Muscle of leg (tissue), 3 donors: ENCODE measurements at regions not wholly inside any gene's neighbourhood (a gene's known extent, or its start where the extent isn't known, plus 50 kb on each side); places are given as distances from the start of the nearest gene placed in this dataset.
"Not testable (repeated sequence)": the region's sequence is repeated elsewhere in the genome, so short reads cannot be mapped to it uniquely, and the experiment has no call there.

Experiments used
- DNase-seq: peaks from one replicate; pipeline ENCODE4 v3.0.0; 2013
- H3K27ac ChIP-seq: one replicate; pipeline ENCODE4 v1.5.1; 2013; ENCODE audit warnings: mild to moderate bottlenecking, low read length, control low read depth
- H3K27me3 ChIP-seq: one replicate; pipeline ENCODE4 v1.6.1; 2013; ENCODE audit warnings: low read length; ENCODE audit not compliant: control insufficient read depth, insufficient read depth
- H3K36me3 ChIP-seq: one replicate; pipeline ENCODE4 v1.6.1; 2013; ENCODE audit warnings: low read length; ENCODE audit not compliant: control insufficient read depth, insufficient read depth
- H3K4me1 ChIP-seq: one replicate; pipeline ENCODE4 v1.6.1; 2013; ENCODE audit warnings: low read length; ENCODE audit not compliant: control insufficient read depth, insufficient read depth
- H3K4me3 ChIP-seq: one replicate; pipeline ENCODE4 v1.5.1; 2013; ENCODE audit warnings: low read length, control low read depth
- H3K9me3 ChIP-seq: replicated peaks from 2 replicates; pipeline ENCODE4 v1.6.1; 2013; ENCODE audit warnings: low read depth, low read length; ENCODE audit not compliant: control insufficient read depth
- WGBS: methylation state at CpG from one replicate; pipeline ENCODE4 v1.1.5; 2013; ENCODE audit warnings: missing lambda C conversion rate; ENCODE audit not compliant: insufficient coverage; 5-methylcytosine and 5-hydroxymethylcytosine counted together

GRCh38 chr10:45076891-45077290 lies 76.2 kb downstream of the ZNF22 start:
- Histone ChIP-seq H3K4me1 (no peaks in the 10 kb centered on the region), H3K27ac (no peak overlapping the region), H3K4me3 (no peak overlapping the region), H3K36me3 (no peaks in the 10 kb centered on the region), H3K9me3 (peaks cover 4% of the 10 kb centered on the region), H3K27me3 (no peaks in the 10 kb centered on the region)
- WGBS, result no CpG with 5 or more reads among the region's 6 CpGs
- DNase-seq, result no peak

GRCh38 chr10:45080331-45080730 lies 79.6 kb downstream of the ZNF22 start:
- no peaks in the 10 kb centered on the region for H3K4me1 ChIP-seq
- H3K9me3 ChIP-seq, result peaks cover 3% of the 10 kb centered on the region
- no peak overlapping the region for H3K27ac ChIP-seq
- DNase-seq, result peak; percentile 72
- H3K27me3 ChIP-seq, result no peaks in the 10 kb centered on the region
- no peak overlapping the region for H3K4me3 ChIP-seq
- H3K36me3 ChIP-seq, result no peaks in the 10 kb centered on the region
- no CpG with 5 or more reads among the region's 3 CpGs for WGBS

GRCh38 chr10:45082176-45082575 lies 81.5 kb downstream of the ZNF22 start:
- no peak for DNase-seq
- H3K4me1 ChIP-seq, result no peaks in the 10 kb centered on the region
- H3K4me3 ChIP-seq, result no peak overlapping the region
- H3K9me3 ChIP-seq, result peaks cover 7% of the 10 kb centered on the region
- no CpG with 5 or more reads among the region's 1 CpG for WGBS
- no peaks in the 10 kb centered on the region for H3K36me3 ChIP-seq
- no peak overlapping the region for H3K27ac ChIP-seq
- no peaks in the 10 kb centered on the region for H3K27me3 ChIP-seq

GRCh38 chr10:45091968-45092367 lies 91.2 kb downstream of the ZNF22 start:
- peak; percentile 81 for DNase-seq
- WGBS, result 67% methylated on average over 5 of the region's 5 CpGs
- H3K4me1 ChIP-seq, result peaks cover 32% of the 10 kb centered on the region
- H3K36me3 ChIP-seq, result no peaks in the 10 kb centered on the region
- H3K9me3 ChIP-seq, result no peaks in the 10 kb centered on the region
- no peaks in the 10 kb centered on the region for H3K27me3 ChIP-seq
- H3K27ac ChIP-seq, result peak overlapping the region; percentile 44
- H3K4me3 ChIP-seq, result no peak overlapping the region

- H3K27ac ChIP-seq, result no peak overlapping the region
- H3K9me3 ChIP-seq, result no peaks in the 10 kb centered on the region
- 76% methylated on average over 3 of the region's 6 CpGs for WGBS
- DNase-seq, result no peak
- no peak overlapping the region for H3K4me3 ChIP-seq
- H3K4me1 ChIP-seq, result peaks cover 32% of the 10 kb centered on the region
- no peaks in the 10 kb centered on the region for H3K36me3 ChIP-seq
- no peaks in the 10 kb centered on the region for H3K27me3 ChIP-seq
These were observed 93.2 kb downstream of the ZNF22 start for GRCh38 chr10:45093945-45094344.

- H3K27ac ChIP-seq, result no peak overlapping the region
- DNase-seq, result peak; percentile 30
- H3K4me3 ChIP-seq, result no peak overlapping the region
- no peaks in the 10 kb centered on the region for H3K9me3 ChIP-seq
- no CpG with 5 or more reads among the region's 3 CpGs for whole genome bisulfite sequencing
- no peaks in the 10 kb centered on the region for H3K36me3 ChIP-seq
- H3K27me3 ChIP-seq, result no peaks in the 10 kb centered on the region
- peaks cover 32% of the 10 kb centered on the region for H3K4me1 ChIP-seq
These were observed 94.6 kb downstream of the ZNF22 start for GRCh38 chr10:45095286-45095685.

GRCh38 chr10:45096001-45096400 lies 95.3 kb downstream of the ZNF22 start:
- DNase-seq, result peak; percentile 52
- Histone ChIP-seq H3K9me3 (no peaks in the 10 kb centered on the region), H3K4me1 (peaks cover 34% of the 10 kb centered on the region), H3K36me3 (no peaks in the 10 kb centered on the region), H3K27ac (no peak overlapping the region), H3K27me3 (no peaks in the 10 kb centered on the region), H3K4me3 (no peak overlapping the region)
- 8% methylated on average over 3 of the region's 3 CpGs for WGBS

- Histone ChIP-seq H3K9me3 (no peaks in the 10 kb centered on the region), H3K4me1 (peaks cover 11% of the 10 kb centered on the region), H3K27ac (no peak overlapping the region), H3K27me3 (no peaks in the 10 kb centered on the region), H3K4me3 (no peak overlapping the region), H3K36me3 (no peaks in the 10 kb centered on the region)
- 70% methylated on average over 2 of the region's 4 CpGs for WGBS
- DNase-seq, result no peak
These were observed 99.7 kb downstream of the ZNF22 start for GRCh38 chr10:45100429-45100828.

- no peaks in the 10 kb centered on the region for H3K27me3 ChIP-seq
These were observed 104.0 kb downstream of the ZNF22 start for GRCh38 chr10:45104674-45105073.

GRCh38 chr10:45105309-45105708 lies 104.6 kb downstream of the ZNF22 start:
- DNase-seq, H3K27ac ChIP-seq, H3K4me1 ChIP-seq, H3K9me3 ChIP-seq, H3K36me3 ChIP-seq, H3K27me3 ChIP-seq, H3K4me3 ChIP-seq: not testable (repeated sequence)
- 38% methylated on average over 3 of the region's 5 CpGs for WGBS

More at GRCh38 chr10:45104674-45105073, 104.0 kb downstream of the ZNF22 start:
- no peaks in the 10 kb centered on the region for H3K36me3 ChIP-seq
- no peaks in the 10 kb centered on the region for H3K9me3 ChIP-seq
- DNase-seq, result no peak
- H3K27ac ChIP-seq, result no peak overlapping the region
- peaks cover 4% of the 10 kb centered on the region for H3K4me1 ChIP-seq
- no CpG with 5 or more reads among the region's 4 CpGs for WGBS
- no peak overlapping the region for H3K4me3 ChIP-seq

GRCh38 chr10:45106236-45106856 lies 105.6 kb downstream of the ZNF22 start:
- Histone ChIP-seq H3K4me1 (no peaks in the 10 kb centered on the region), H3K9me3 (no peaks in the 10 kb centered on the region), H3K27ac (no peak overlapping the region), H3K36me3 (no peaks in the 10 kb centered on the region), H3K27me3 (no peaks in the 10 kb centered on the region), H3K4me3 (no peak overlapping the region)
- peak; percentile 30 for DNase-seq
- 47% methylated on average over 5 of the region's 7 CpGs for WGBS
